Neutrophil (primary cell): ENCODE measurements at regions not wholly inside any gene's neighbourhood (a gene's known extent, or its start where the extent isn't known, plus 50 kb on each side); places are given as distances from the start of the nearest gene placed in this dataset.

Experiments
- H3K27ac ChIP-seq: fragments of 200-600 bp; sonication (generic); 2 replicates; pipeline ENCODE4 v1.5.1; 2016; ENCODE audit warnings: mild to moderate bottlenecking, moderate library complexity
- H3K27me3 ChIP-seq: fragments of 200-600 bp; sonication (generic); 2 replicates; pipeline ENCODE4 v1.6.0; 2016; ENCODE audit warnings: mild to moderate bottlenecking
- H3K36me3 ChIP-seq: fragments of 200-600 bp; sonication (generic); 2 replicates; pipeline ENCODE4 v1.5.1; 2017
- H3K4me1 ChIP-seq, 2 experiments: fragments of 200-600 bp in 1 of 2; sonication (generic) in 1 of 2; 1 replicate in 1 of 2; 2 replicates in 1 of 2; pipeline versions ENCODE4 v1.5.1 to v1.6.1; 2013 to 2016; ENCODE audit warnings: low read depth in 1 of 2, low read length in 1 of 2, mild to moderate bottlenecking in 1 of 2, moderate library complexity in 1 of 2; ENCODE audit not compliant: control insufficient read depth in 1 of 2, insufficient read depth in 1 of 2
- H3K4me3 ChIP-seq, 2 experiments: fragments of 200-600 bp in 1 of 2; sonication (generic) in 1 of 2; 1 replicate in 1 of 2; 2 replicates in 1 of 2; pipeline ENCODE4 v1.5.1; 2013 to 2016; ENCODE audit warnings: low read depth in 1 of 2, low read length in 1 of 2, mild to moderate bottlenecking in 1 of 2, moderate library complexity in 1 of 2
- H3K9me3 ChIP-seq: fragments of 200-600 bp; sonication (generic); 2 replicates; pipeline ENCODE4 v1.5.1; 2016
- TF ChIP-seq, protein P1 (sequence below): fragments of 200-600 bp; sonication (generic); IDR thresholded peaks from 2 replicates; pipeline ENCODE4 v1.5.1; 2016; ENCODE audit warnings: antibody characterized with exemption

DNA sequence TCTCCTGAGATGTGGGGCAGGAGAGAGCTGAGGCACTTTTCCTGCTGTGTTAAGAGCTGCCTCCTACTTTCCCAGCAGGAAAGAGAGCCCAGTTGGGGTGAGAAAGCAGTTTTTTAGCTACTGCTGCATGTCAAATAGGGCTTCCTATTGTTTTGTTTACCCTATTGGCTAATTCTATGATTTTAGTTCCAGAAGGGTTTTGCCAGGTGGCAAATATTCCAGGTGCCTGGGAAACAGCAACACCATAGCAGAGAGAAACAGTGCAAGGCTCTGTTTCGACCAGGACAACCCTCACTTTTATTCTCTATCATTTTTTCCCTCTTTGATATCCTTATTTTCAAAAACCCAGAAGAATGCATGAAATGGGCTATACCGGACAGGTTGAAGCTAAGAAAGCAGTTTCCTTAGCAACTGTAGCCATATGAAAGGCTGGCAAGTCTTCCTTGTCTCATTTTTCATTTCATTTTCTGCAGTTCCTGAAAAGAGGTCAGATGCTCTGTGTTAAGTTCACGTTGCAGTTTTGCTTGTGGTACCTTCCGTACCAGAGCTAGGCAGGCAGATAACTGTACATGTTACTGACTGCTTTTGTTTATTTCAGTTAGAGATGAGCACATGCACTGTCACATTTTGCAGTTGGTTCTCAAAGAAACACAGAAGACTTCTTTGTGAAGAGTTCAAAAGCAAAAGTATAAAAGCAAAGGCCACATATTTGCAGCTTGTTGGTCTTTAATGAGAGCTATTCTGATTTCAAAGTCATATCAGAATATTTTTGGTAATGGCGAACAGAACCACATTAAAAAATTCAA, 84.8 kb downstream of the AQP4 start:
- Histone ChIP-seq H3K27ac (no peak overlapping the region), H3K4me1 (peaks cover 0 to 10% of the 10 kb centered on the region in 2 experiments), H3K4me3 (no peak overlapping the region), H3K9me3 (no peaks in the 10 kb centered on the region), H3K27me3 (no peaks in the 10 kb centered on the region), H3K36me3 (no peaks in the 10 kb centered on the region)
- TF ChIP-seq, protein P1, sequence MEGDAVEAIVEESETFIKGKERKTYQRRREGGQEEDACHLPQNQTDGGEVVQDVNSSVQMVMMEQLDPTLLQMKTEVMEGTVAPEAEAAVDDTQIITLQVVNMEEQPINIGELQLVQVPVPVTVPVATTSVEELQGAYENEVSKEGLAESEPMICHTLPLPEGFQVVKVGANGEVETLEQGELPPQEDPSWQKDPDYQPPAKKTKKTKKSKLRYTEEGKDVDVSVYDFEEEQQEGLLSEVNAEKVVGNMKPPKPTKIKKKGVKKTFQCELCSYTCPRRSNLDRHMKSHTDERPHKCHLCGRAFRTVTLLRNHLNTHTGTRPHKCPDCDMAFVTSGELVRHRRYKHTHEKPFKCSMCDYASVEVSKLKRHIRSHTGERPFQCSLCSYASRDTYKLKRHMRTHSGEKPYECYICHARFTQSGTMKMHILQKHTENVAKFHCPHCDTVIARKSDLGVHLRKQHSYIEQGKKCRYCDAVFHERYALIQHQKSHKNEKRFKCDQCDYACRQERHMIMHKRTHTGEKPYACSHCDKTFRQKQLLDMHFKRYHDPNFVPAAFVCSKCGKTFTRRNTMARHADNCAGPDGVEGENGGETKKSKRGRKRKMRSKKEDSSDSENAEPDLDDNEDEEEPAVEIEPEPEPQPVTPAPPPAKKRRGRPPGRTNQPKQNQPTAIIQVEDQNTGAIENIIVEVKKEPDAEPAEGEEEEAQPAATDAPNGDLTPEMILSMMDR = no peak

GRCh38 chr18:26778054-26778393, 87.5 kb downstream of the AQP4 start:
- Histone ChIP-seq H3K27me3 (no peaks in the 10 kb centered on the region), H3K36me3 (no peaks in the 10 kb centered on the region), H3K4me1 (peaks cover 0 to 10% of the 10 kb centered on the region in 2 experiments), H3K9me3 (no peaks in the 10 kb centered on the region), H3K27ac (no peak overlapping the region), H3K4me3 (no peak overlapping the region)
- TF ChIP-seq, protein P1 = no peak

GRCh38 chr18:26777351-26778053, 88.0 kb downstream of the AQP4 start:
- TF ChIP-seq, protein P1 = no peak
- no peaks in the 10 kb centered on the region for H3K27me3 ChIP-seq
- H3K9me3 ChIP-seq = no peaks in the 10 kb centered on the region
- no peak overlapping the region for H3K27ac ChIP-seq
- no peaks in the 10 kb centered on the region for H3K36me3 ChIP-seq
- H3K4me1 ChIP-seq = peaks cover 0 to 10% of the 10 kb centered on the region in 2 experiments
- H3K4me3 ChIP-seq = no peak overlapping the region

DNA sequence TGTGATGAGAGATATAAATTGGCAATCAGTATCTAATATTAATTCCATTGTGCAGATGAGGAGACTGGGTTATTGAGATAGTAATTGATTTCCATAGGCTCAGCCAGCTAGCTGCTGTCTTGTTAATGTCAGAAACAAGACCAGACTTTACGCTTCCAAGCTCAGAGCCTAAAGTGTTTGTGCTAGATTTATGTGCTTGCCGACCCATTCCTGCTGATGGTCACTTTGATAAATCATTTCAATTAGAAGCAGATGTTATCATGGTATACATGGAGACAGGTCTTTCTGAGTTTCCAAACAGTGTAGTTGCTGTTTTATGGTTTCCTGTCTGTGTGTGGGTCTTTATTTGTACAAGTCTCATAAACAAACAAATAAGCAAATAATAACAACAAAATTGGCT, 92.8 kb downstream of the AQP4 start:
- Histone ChIP-seq H3K9me3 (no peaks in the 10 kb centered on the region), H3K4me3 (no peak overlapping the region), H3K4me1 (peaks cover 0 to 10% of the 10 kb centered on the region in 2 experiments), H3K27me3 (no peaks in the 10 kb centered on the region), H3K27ac (no peak overlapping the region), H3K36me3 (no peaks in the 10 kb centered on the region)
- TF ChIP-seq, protein P1 = no peak

- Histone ChIP-seq H3K4me3 (no peak overlapping the region), H3K27ac (no peak overlapping the region), H3K9me3 (no peaks in the 10 kb centered on the region), H3K36me3 (no peaks in the 10 kb centered on the region), H3K4me1 (peaks cover 0 to under 1% of the 10 kb centered on the region in 2 experiments), H3K27me3 (no peaks in the 10 kb centered on the region)
- TF ChIP-seq, protein P1 = no peak
These were observed 94.0 kb downstream of the AQP4 start for GRCh38 chr18:26771524-26771923.
